PC-9 (cell line): ENCODE measurements at regions not wholly inside any gene's neighbourhood (a gene's known extent, or its start where the extent isn't known, plus 50 kb on each side); places are given as distances from the start of the nearest gene placed in this dataset.

ENCODE experiments used
- CTCF ChIP-seq: fragments of 200-600 bp; sonication (generic); conservative IDR thresholded peaks from 2 replicates; pipeline ENCODE4 v1.6.1; 2017; ENCODE audit warnings: mixed run types, antibody characterized with exemption, mild to moderate bottlenecking, moderate library complexity
- EZH2 ChIP-seq: fragments of 200-600 bp; sonication (generic); IDR thresholded peaks from 2 replicates; pipeline ENCODE4 v1.8.0; 2017; ENCODE audit warnings: antibody characterized with exemption, low read depth

GRCh38 chr15:60217161-60217560 is 180.6 kb downstream of the ANXA2 start:
- TF ChIP-seq CTCF (no peak), EZH2 (no peak)
